ENCODE measurements at regions not wholly inside any gene's neighbourhood (a gene's known extent, or its start where the extent isn't known, plus 50 kb on each side); places are given as distances from the start of the nearest gene placed in this dataset.
"Not testable (repeated sequence)": the region's sequence is repeated elsewhere in the genome, so short reads cannot be mapped to it uniquely, and the experiment has no call there.

- no peak for DNase-seq (ENCODE audit: low read depth)
- no peak for TF ChIP-seq CTCF (IDR thresholded peaks at IDR 0.05; ENCODE audit: control insufficient read depth, insufficient read depth, low read depth, low read length, missing control alignments)
- no peak overlapping the region for H3K4me3 ChIP-seq (ENCODE audit: control insufficient read depth, low read depth, low read length)
These were observed 173.2 kb upstream of the TBL1X start for GRCh38 chrX:9291629-9292028.

GRCh38 chrX:9293051-9293496 lies 171.8 kb upstream of the TBL1X start:
- TF ChIP-seq CTCF (IDR thresholded peaks at IDR 0.05; ENCODE audit: control insufficient read depth, insufficient read depth, low read depth, low read length, missing control alignments) = no peak
- H3K4me3 ChIP-seq (ENCODE audit: control insufficient read depth, low read depth, low read length) = no peak overlapping the region
- DNase-seq (ENCODE audit: low read depth) = no peak

GRCh38 chrX:9293903-9294302 lies 171.0 kb upstream of the TBL1X start:
- no peak for DNase-seq (ENCODE audit: low read depth)
- no peak overlapping the region for H3K4me3 ChIP-seq (ENCODE audit: control insufficient read depth, low read depth, low read length)
- TF ChIP-seq CTCF (IDR thresholded peaks at IDR 0.05; ENCODE audit: control insufficient read depth, insufficient read depth, low read depth, low read length, missing control alignments) = no peak

GRCh38 chrX:9295551-9295950 lies 169.3 kb upstream of the TBL1X start:
- no peak for DNase-seq (ENCODE audit: low read depth)
- TF ChIP-seq CTCF (IDR thresholded peaks at IDR 0.05; ENCODE audit: control insufficient read depth, insufficient read depth, low read depth, low read length, missing control alignments) = no peak
- no peak overlapping the region for H3K4me3 ChIP-seq (ENCODE audit: control insufficient read depth, low read depth, low read length)

GRCh38 chrX:9298221-9298620 lies 166.6 kb upstream of the TBL1X start:
- no peak overlapping the region for H3K4me3 ChIP-seq (ENCODE audit: control insufficient read depth, low read depth, low read length)
- no peak for TF ChIP-seq CTCF (IDR thresholded peaks at IDR 0.05; ENCODE audit: control insufficient read depth, insufficient read depth, low read depth, low read length, missing control alignments)
- no peak for DNase-seq (ENCODE audit: low read depth)

- not testable (repeated sequence) for H3K4me3 ChIP-seq (ENCODE audit: control insufficient read depth, low read depth, low read length); DNase-seq (ENCODE audit: low read depth)
These were observed 165.2 kb upstream of the TBL1X start for GRCh38 chrX:9299681-9300080.

GRCh38 chrX:9301836-9302235 lies 163.0 kb upstream of the TBL1X start:
- DNase-seq (ENCODE audit: low read depth) = no peak
- TF ChIP-seq CTCF (IDR thresholded peaks at IDR 0.05; ENCODE audit: control insufficient read depth, insufficient read depth, low read depth, low read length, missing control alignments) = no peak
- H3K4me3 ChIP-seq (ENCODE audit: control insufficient read depth, low read depth, low read length) = no peak overlapping the region

Measured in AG09309 (cell line).